Bronchial epithelial cell (primary cell): ENCODE measurements at regions not wholly inside any gene's neighbourhood (a gene's known extent, or its start where the extent isn't known, plus 50 kb on each side); places are given as distances from the start of the nearest gene placed in this dataset.

Experiments
- DNase-seq: peaks from one replicate; pipeline ENCODE4 v3.0.0-alpha.2; 2010; ENCODE audit warnings: low read depth
- FAIRE-seq: peaks from 2 replicates; lab custom pipeline; 2011; peaks lifted over from hg19 to GRCh38; lab: Jason Lieb, UNC
- H3K27me3 ChIP-seq: 2 replicates; pipeline ENCODE4 v1.5.1; 2011; ENCODE audit warnings: low read length; ENCODE audit not compliant: control insufficient read depth, insufficient read depth
- H3K36me3 ChIP-seq: 2 replicates; pipeline ENCODE4 v1.5.1; 2011; ENCODE audit warnings: low read length; ENCODE audit not compliant: control insufficient read depth, insufficient read depth
- H3K4me3 ChIP-seq: 2 replicates; pipeline ENCODE4 v1.5.1; 2011; ENCODE audit warnings: mild to moderate bottlenecking, low read depth, low read length, control low read depth
- CTCF ChIP-seq: IDR thresholded peaks from 2 replicates; pipeline ENCODE4 v1.5.1; 2011; ENCODE audit warnings: mild to moderate bottlenecking, moderate library complexity, low read length, control low read depth, inconsistent platforms; ENCODE audit not compliant: insufficient read depth, severe bottlenecking

GRCh38 chr2:2875831-2876230 lies 501.8 kb downstream of the EIPR1 start:
- no peak for TF ChIP-seq CTCF
- DNase-seq: no peak
- Histone ChIP-seq H3K4me3 (no peak overlapping the region), H3K27me3 (no peaks in the 10 kb centered on the region), H3K36me3 (no peaks in the 10 kb centered on the region)
- no peak for FAIRE-seq

DNA sequence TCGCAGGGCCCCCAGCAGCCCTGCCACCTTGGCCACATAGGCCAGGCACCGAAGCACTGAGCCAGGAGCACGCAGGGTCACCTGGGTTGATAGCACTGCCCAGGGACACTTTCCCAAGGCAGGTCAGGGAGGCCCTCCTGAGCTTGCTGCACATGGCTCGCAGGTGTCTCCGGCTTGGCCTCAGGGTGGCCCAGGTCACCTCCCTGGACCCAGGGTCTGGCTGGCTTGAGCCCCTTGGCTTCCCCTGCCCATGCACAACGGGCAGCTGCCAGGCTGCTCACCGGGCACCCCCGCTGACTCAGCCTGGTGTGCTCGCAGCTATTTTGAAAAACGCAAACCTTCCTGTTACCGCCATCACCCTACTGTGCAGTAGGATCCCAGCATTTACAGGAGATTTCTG lies 502.3 kb downstream of the EIPR1 start:
- Histone ChIP-seq H3K4me3 (no peak overlapping the region), H3K36me3 (no peaks in the 10 kb centered on the region), H3K27me3 (no peaks in the 10 kb centered on the region)
- FAIRE-seq: no peak
- no peak for TF ChIP-seq CTCF
- no peak for DNase-seq

- no peak for TF ChIP-seq CTCF
- Histone ChIP-seq H3K27me3 (no peaks in the 10 kb centered on the region), H3K36me3 (no peaks in the 10 kb centered on the region), H3K4me3 (no peak overlapping the region)
- FAIRE-seq (no peak), DNase-seq (no peak)
Observed at GRCh38 chr2:2874805-2875204, 502.8 kb downstream of the EIPR1 start.

DNA sequence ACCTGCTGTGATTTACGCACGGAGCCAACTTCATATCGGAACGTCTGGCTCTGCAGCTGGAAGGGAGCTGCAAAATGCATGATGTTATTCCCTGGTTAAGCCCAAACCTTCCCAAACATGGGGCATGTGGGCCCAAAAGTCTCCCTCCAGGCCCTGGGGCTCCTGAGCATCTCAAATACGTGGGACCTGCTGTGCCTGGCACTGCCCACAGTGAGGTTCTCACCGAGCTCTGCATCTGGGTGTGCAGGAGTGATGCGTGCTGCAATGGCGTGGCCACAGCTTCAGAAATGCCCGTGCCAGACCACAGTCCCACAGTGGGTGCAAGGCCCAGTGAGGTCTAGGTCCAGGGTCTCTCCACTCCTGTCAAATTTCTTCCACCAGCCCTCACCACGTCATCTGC lies 503.3 kb downstream of the EIPR1 start:
- FAIRE-seq: no peak
- no peak for TF ChIP-seq CTCF
- no peaks in the 10 kb centered on the region for H3K36me3 ChIP-seq
- H3K27me3 ChIP-seq: no peaks in the 10 kb centered on the region
- H3K4me3 ChIP-seq: no peak overlapping the region
- DNase-seq: no peak

- DNase-seq (no peak), FAIRE-seq (no peak)
- Histone ChIP-seq H3K27me3 (no peaks in the 10 kb centered on the region), H3K4me3 (no peak overlapping the region), H3K36me3 (no peaks in the 10 kb centered on the region)
- TF ChIP-seq CTCF: no peak
Observed at GRCh38 chr2:2873450-2873811, 504.2 kb downstream of the EIPR1 start.

- Histone ChIP-seq H3K36me3 (no peaks in the 10 kb centered on the region), H3K27me3 (no peaks in the 10 kb centered on the region), H3K4me3 (no peak overlapping the region)
- DNase-seq (no peak), FAIRE-seq (no peak)
- TF ChIP-seq CTCF: no peak
Observed at GRCh38 chr2:2872713-2873449, 504.7 kb downstream of the EIPR1 start.
